Lower leg skin (tissue), 4 donors: ENCODE measurements at regions not wholly inside any gene's neighbourhood (a gene's known extent, or its start where the extent isn't known, plus 50 kb on each side); places are given as distances from the start of the nearest gene placed in this dataset.

Source experiments
- DNase-seq, 2 donors: peaks; one replicate each; pipeline ENCODE4 v3.0.0-alpha.2; 2019; ENCODE audit warnings: low spot score in 2 of 2
- H3K4me3 ChIP-seq: fragments of 200-600 bp; sonication (generic); 2 replicates; pipeline ENCODE4 v1.5.1; 2017; ENCODE audit warnings: mild to moderate bottlenecking, low read depth; ENCODE audit not compliant: poor library complexity, severe bottlenecking
- POLR2A ChIP-seq, 2 donors: fragments of 450-650 bp; IDR thresholded peaks; one replicate each; pipeline ENCODE4 v1.6.1; 2016 to 2017; ENCODE audit warnings: antibody characterized with exemption in 2 of 2, mild to moderate bottlenecking in 1 of 2, moderate library complexity in 1 of 2
- WGBS, 2 donors: methylation state at CpG; one replicate each; pipeline ENCODE4 v1.1.5; 2018; 5-methylcytosine and 5-hydroxymethylcytosine counted together
- intact Hi-C: fragments of 100-400 bp; cut with DNase I; formaldehyde crosslinking; loops from one replicate; pipeline ENCODE4 v1.15.0; 2023; ENCODE audit warnings: low total_unique reads
- TF ChIP-seq, protein P1 (sequence below), 3 donors: fragments of 450-650 bp; IDR thresholded peaks; one replicate each; pipeline ENCODE4 v1.5.1; 2016; ENCODE audit warnings: antibody characterized with exemption in 3 of 3, mild to moderate bottlenecking in 3 of 3, moderate library complexity in 2 of 3

DNA sequence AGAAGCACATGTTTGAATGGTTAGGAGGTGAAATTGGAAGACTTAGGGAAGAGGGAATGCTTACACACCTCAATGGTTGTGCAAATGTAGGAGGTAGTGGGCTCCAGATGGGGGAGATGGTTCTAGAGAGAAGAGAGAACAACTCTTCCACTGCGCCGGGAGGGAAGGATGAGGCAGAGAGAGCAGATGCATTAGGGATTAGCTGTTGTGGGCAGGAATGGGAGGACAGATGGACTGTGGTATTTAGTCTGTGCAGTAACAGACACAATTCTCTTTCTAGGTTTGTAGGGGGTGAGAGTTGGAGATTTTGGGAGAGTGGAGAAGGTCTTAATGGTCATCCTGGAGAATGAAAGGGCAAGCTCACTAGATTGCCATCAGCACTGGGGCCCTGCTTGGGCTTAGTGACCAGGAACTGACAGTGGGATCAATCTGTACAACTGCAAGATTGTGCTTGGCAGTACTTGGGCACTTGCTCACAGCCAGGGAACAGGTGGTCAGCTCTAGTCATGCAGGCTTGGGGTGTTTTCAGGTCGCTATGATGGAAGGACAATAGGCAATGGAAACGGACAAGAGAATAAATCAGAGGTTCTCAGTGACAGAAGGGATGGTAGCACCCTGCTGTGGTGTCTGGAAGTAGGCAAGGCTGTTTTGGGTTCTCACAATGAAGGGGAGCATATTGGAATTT is 182.0 kb upstream of the MYLIP start:
- TF ChIP-seq, protein P1, sequence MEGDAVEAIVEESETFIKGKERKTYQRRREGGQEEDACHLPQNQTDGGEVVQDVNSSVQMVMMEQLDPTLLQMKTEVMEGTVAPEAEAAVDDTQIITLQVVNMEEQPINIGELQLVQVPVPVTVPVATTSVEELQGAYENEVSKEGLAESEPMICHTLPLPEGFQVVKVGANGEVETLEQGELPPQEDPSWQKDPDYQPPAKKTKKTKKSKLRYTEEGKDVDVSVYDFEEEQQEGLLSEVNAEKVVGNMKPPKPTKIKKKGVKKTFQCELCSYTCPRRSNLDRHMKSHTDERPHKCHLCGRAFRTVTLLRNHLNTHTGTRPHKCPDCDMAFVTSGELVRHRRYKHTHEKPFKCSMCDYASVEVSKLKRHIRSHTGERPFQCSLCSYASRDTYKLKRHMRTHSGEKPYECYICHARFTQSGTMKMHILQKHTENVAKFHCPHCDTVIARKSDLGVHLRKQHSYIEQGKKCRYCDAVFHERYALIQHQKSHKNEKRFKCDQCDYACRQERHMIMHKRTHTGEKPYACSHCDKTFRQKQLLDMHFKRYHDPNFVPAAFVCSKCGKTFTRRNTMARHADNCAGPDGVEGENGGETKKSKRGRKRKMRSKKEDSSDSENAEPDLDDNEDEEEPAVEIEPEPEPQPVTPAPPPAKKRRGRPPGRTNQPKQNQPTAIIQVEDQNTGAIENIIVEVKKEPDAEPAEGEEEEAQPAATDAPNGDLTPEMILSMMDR (IDR thresholded peaks at IDR 0.05), result no peak
- no peak for TF ChIP-seq POLR2A (IDR thresholded peaks at IDR 0.05)
- 71 to 98% methylated on average over 4 of the region's 4 CpGs for WGBS, 2 donors
- no peak overlapping the region for H3K4me3 ChIP-seq
- intact Hi-C loops, result no loop called here
- no peak for DNase-seq

DNA sequence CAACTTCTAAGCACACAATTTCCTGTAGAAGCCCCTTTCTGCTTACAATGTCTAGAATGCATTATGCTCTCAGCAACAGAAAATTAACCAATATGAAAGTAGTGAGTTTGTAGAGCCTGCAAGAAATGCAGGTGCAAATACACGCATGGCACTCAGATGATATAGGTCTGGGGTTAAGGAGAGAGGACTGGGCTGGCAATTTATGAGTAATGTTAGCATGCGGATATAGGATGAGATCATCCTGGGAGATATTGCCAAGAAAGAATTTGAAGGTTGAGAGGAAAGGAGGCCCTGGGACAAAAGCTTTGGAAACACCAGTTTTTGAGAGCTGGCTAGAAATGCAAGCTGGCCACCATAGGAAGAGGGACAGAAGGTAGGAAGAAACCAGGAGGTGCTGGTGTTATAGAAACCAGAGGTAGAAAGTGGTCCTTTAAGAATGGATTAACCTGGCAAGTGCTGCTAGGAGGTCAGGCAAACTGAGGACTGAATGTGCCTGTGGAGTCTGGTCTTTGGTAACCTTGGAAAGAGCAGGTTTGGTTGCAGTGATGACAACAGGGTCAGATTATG is 183.2 kb upstream of the MYLIP start:
- 42 to 49% methylated on average over 2 of the region's 2 CpGs for WGBS, 2 donors
- no peak overlapping the region for H3K4me3 ChIP-seq
- intact Hi-C loops, result no loop called here
- no peak for TF ChIP-seq POLR2A (IDR thresholded peaks at IDR 0.05)
- TF ChIP-seq, protein P1 (IDR thresholded peaks at IDR 0.05), result no peak
- no peak for DNase-seq

DNA sequence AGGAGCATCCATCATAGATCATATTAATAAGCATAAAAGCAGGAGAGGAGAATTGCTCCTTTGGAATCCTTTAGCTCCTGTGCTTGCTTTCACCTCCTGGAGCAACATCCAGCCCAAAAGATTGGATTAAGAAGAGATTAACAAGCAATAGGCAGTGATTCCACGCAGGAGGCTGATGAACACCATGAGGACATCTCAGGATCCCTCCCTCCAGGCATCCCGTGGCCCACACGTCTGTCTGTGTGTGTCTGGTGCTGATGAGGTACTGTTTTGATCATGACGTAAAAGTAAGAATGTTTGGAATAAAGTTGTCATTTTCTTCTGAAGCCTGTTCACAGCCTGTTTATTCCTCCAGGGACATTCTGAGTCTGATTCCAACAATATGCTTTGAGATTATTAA is 185.5 kb upstream of the MYLIP start:
- intact Hi-C loops, result no loop called here
- no peak for DNase-seq
- H3K4me3 ChIP-seq, result no peak overlapping the region
- WGBS, 2 donors, result 52 to 78% methylated on average over 4 of the region's 4 CpGs
- TF ChIP-seq, protein P1 (IDR thresholded peaks at IDR 0.05), result no peak
- no peak for TF ChIP-seq POLR2A (IDR thresholded peaks at IDR 0.05)

DNA sequence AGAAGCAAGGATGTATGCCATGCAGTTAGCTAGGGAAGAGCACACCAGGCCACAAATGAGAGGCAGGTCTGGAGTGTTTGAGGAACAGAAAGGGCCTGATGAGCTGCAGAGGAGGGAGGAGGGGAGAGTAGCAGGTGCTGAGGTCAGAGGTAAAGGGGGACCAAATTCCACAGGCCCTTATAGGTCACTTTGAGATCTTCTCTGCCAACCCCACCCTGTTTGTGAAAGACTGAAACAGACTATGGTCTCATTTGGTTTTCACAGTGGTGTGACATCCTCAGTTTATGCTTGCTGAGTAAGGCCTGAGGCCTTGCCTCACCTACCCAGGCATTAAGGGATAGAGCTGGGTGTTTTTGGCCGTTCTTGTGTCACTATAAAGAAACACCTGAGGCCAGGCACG is 187.7 kb upstream of the MYLIP start:
- H3K4me3 ChIP-seq, result no peak overlapping the region
- WGBS, 2 donors, result 88 to 100% methylated on average over 2 of the region's 2 CpGs
- no peak for DNase-seq
- intact Hi-C loops, result no loop called here
- TF ChIP-seq, protein P1 (IDR thresholded peaks at IDR 0.05), result no peak
- TF ChIP-seq POLR2A (IDR thresholded peaks at IDR 0.05), result no peak

DNA sequence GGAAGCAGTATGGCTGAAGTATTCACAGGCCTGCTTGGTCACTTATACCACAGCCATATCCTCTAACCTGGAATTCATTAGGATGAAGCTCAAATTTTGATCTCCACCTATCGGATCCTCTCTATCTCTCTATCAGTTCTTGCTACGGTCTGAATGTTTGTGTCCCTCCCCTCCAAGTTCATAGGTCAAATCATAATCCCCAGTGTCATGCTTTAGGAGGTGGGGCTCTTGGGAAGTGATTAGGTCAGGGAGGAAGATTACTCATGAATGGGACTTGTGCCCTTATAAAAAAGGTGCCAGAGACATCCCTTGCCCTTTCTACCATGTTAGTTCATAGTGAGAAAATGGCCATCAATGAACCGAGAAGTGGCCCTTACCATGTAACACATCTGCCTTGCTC is 190.8 kb upstream of the MYLIP start:
- intact Hi-C loops, result no loop called here
- DNase-seq, result no peak
- 77 to 92% methylated on average over 3 of the region's 3 CpGs for WGBS, 2 donors
- H3K4me3 ChIP-seq, result no peak overlapping the region
- TF ChIP-seq POLR2A (IDR thresholded peaks at IDR 0.05), result no peak

DNA sequence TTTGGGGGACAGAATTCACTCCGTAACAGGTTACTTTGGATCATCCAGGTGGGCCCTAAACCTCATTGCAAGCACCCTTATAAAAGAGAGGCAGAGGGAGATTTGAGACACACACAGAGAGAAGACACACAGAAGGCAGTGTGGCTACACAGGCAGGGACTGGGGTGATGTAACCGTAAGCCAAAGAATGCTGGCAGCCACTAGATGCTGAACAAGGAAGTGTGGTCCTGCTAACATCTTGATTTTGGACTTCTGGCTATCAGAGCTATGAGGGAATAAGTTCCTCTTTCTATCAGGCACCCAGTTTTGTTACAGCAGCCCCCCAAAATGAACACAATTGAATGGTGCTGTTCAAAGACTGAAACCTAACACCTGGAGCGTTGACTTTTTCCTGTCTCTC is 191.3 kb upstream of the MYLIP start:
- intact Hi-C loops, result no loop called here
- TF ChIP-seq, protein P1 (IDR thresholded peaks at IDR 0.05), result no peak
- TF ChIP-seq POLR2A (IDR thresholded peaks at IDR 0.05), result no peak
- WGBS, 2 donors, result 89 to 95% methylated on average over 3 of the region's 3 CpGs
- H3K4me3 ChIP-seq, result no peak overlapping the region
- no peak for DNase-seq
